HG03565 (cell line): ENCODE measurements at regions not wholly inside any gene's neighbourhood (a gene's known extent, or its start where the extent isn't known, plus 50 kb on each side); places are given as distances from the start of the nearest gene placed in this dataset.
"Not testable (repeated sequence)": the region's sequence is repeated elsewhere in the genome, so short reads cannot be mapped to it uniquely, and the experiment has no call there.

Source experiments
- ATAC-seq: cut with Tn5 transposase; IDR thresholded peaks from one replicate; pipeline ENCODE4 v1.9.1; 2021; ENCODE audit warnings: mild to moderate bottlenecking, moderate library complexity; ENCODE audit not compliant: unreplicated experiment

GRCh38 chr13:110045202-110045601 lies 258.8 kb upstream of the IRS2 start:
- no peak for ATAC-seq

GRCh38 chr13:110044551-110045111 lies 258.2 kb upstream of the IRS2 start:
- ATAC-seq: no peak

GRCh38 chr13:110042253-110042950 lies 256.0 kb upstream of the IRS2 start:
- ATAC-seq: no peak

- ATAC-seq: not testable (repeated sequence)
Measured at GRCh38 chr13:110041638-110042037, 255.3 kb upstream of the IRS2 start.

- no peak for ATAC-seq
Measured at GRCh38 chr13:110037925-110038573, 251.7 kb upstream of the IRS2 start.

GRCh38 chr13:110036060-110036459 lies 249.7 kb upstream of the IRS2 start:
- ATAC-seq: no peak

GRCh38 chr13:110034031-110034549 lies 247.7 kb upstream of the IRS2 start:
- no peak for ATAC-seq

- no peak for ATAC-seq
Measured at GRCh38 chr13:110032969-110033368, 246.6 kb upstream of the IRS2 start.

- ATAC-seq: no peak
Measured at GRCh38 chr13:110030394-110030928, 244.1 kb upstream of the IRS2 start.

GRCh38 chr13:110028838-110029621 lies 242.6 kb upstream of the IRS2 start:
- ATAC-seq: no peak

GRCh38 chr13:110028311-110028710 lies 241.9 kb upstream of the IRS2 start:
- ATAC-seq: no peak

- no peak for ATAC-seq
Measured at GRCh38 chr13:110027470-110028240, 241.3 kb upstream of the IRS2 start.

GRCh38 chr13:110024645-110024980 lies 238.2 kb upstream of the IRS2 start:
- no peak for ATAC-seq

GRCh38 chr13:110023729-110024644 lies 237.6 kb upstream of the IRS2 start:
- no peak for ATAC-seq

- ATAC-seq: no peak
Measured at GRCh38 chr13:110018009-110018408, 231.6 kb upstream of the IRS2 start.

GRCh38 chr13:110017379-110017778 lies 231.0 kb upstream of the IRS2 start:
- ATAC-seq: no peak

GRCh38 chr13:110015253-110015652 lies 228.9 kb upstream of the IRS2 start:
- ATAC-seq: no peak

- ATAC-seq: no peak
Measured at GRCh38 chr13:110014719-110015118, 228.3 kb upstream of the IRS2 start.

- no peak for ATAC-seq
Measured at GRCh38 chr13:110012102-110012739, 225.8 kb upstream of the IRS2 start.
